Ureter (tissue), 1 donor: ENCODE measurements at regions not wholly inside any gene's neighbourhood (a gene's known extent, or its start where the extent isn't known, plus 50 kb on each side); places are given as distances from the start of the nearest gene placed in this dataset.

ENCODE experiments used
- DNase-seq: peaks from one replicate; pipeline ENCODE4 v3.0.0-alpha.2; 2020; ENCODE audit warnings: low spot score
- donor health status: DM: yes; HTN: yes; CAD: no.

DNA sequence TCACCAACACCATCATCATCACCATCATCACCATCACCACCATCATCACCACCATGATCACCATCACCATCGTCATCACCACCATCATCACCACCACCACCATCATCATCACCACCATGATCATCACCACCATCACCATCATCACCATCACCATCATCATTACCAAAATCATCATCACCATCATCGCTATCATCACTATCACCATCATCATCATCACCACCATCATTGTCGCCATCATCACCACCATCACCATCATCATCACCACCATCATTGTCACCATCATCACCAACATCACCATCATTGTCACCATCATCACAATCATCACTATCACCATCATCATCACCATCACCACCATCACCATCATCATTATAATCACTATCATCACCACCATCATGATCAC is 893.5 kb downstream of the TBC1D22A start:
- DNase-seq: no peak

DNA sequence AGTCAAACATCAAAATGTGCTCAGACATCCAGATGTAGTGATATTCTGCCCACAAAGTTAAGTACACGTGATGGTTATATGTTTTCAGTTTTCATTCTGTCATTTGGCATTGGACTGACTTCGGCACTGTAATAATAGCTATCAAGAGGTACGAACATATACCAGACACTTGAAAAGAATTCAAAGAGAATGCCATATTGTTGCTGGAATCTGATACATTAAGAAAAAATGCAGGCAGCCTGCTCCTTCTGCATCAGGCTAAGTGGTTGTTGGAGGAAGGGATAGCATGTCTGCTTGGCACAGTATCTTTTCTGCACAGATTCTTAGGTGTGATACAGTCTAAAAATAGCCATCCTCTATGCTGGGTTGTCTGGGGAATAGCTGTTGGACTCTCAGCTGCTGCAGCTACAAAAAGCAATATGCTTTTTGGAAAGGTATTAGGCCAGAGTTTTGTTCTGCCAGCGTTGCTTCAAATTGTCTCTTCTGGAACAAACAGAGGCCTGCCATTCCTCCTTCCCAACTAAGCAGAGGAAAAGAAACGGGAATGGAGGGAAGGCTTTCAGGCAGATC is 892.6 kb downstream of the TBC1D22A start:
- no peak for DNase-seq

DNA sequence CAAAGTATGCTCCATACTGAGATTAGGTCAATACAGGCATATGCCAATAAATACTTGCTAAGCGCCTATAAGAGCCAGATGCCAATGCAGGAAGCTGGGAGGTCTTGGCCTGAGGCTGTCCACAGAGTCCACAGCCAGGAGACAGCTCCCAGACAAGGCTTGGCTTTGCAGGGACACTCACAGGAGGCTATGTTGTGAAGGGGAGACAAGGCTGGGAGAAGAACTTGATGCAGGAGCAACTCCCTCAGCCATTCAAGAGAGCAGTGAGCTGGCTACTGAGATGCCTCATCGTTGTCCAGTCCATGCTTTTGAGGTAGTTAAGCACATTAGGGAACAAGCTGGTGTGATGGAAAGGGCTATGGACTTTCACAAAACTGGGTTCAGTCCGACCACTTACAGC is 891.5 kb downstream of the TBC1D22A start:
- no peak for DNase-seq

DNA sequence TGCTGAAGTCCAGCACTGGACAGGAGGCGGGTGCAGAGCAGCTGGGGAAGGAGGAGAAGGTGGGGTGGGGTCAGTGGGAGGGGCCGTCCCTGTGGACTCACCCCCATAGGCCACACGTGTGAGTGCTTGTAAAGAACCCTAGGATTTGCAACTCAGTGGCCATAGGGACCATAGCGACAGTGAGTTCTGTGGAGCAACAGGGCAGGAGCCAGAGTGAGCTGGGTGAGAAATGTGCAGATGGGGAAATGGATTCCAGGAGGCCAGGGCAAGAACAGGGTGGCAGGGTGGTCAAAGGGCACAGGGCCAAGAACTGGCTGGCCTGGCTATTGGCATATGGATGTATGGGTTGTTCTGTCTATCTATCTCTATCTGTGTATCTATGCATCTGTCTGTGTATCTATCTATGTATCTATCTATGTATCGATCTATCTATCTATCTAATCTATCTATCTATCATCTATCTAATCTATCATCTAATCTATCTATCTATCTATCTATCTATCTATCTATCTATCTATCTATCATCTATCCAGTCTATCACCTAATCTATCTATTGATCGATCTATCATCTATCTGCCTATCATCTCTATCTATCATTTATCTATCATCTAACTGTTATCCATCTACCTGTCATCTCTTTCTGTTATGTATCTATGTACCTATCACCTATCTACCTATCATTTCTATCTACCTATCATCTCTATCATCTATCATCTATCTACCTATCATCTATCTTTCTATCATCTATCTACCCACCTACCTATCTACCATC is 889.0 kb downstream of the TBC1D22A start:
- DNase-seq: no peak

DNA sequence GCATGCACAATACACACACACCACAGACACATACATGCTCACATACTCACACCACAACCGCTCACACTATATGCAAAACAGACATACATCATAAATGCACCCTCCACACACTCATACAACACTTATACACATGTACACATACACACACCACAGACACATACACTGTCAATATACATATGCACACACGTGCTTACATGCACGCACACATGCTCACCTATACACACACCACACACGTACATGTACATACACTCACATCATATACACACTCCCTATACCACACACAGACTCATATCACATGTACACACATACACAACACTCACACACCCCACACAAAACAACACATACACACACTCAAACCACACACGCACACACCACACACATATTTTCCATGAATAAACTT is 885.3 kb downstream of the TBC1D22A start:
- no peak for DNase-seq

DNA sequence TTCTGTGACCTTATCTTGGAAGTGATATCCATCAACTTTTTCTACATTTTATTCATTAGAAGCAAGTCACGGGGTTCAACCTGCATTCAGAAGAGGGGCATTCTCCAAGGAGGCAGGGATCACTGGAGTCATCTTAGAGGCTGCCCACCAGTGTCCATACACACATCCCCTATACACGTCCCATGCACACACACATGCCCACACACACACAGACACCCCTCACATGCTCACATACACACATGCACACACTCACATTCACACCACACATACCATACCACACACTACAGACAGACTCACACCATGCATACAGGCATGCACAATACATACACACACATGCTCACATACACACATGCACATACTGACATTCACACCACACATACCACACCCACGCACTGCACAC is 884.7 kb downstream of the TBC1D22A start:
- no peak for DNase-seq

DNA sequence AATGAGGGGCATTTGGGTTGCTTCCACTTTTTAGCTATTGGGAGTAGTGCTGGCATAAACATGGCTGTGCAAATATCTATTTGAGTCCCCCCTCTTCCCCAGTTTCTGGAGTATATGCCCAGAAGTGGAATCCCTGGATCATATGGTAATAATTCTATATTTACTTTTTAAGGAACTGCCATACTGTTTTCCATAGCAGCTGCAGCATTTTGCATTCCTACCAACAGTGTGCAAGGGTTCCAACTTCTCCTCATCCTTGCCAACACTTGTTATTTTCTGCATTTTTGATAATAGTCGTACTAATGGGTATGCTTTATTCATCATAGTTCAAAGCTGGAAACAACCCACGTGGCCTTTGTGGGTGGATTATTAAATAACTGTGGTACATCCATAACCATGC is 883.5 kb downstream of the TBC1D22A start:
- DNase-seq: no peak

DNA sequence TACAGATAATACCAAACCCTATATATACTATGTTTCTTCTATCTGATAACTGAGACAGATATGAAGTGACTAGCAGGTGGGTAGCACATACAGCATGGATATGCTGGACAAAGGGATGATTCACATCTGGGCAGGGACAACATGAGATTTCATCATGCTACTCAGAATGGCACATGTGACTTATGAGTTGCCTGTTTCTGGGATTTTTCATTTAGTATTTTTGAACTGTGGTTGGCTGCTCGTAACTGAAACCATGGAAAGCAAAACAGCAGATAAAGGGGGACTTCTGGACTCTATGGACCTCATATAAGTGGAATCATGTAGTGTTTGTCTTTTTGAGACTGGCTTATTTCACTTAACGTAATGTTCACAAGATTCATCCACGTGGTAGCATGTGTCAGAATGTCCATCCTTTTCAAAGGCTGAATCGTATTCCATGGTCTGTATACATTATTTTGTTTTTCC is 883.0 kb downstream of the TBC1D22A start:
- no peak for DNase-seq

DNA sequence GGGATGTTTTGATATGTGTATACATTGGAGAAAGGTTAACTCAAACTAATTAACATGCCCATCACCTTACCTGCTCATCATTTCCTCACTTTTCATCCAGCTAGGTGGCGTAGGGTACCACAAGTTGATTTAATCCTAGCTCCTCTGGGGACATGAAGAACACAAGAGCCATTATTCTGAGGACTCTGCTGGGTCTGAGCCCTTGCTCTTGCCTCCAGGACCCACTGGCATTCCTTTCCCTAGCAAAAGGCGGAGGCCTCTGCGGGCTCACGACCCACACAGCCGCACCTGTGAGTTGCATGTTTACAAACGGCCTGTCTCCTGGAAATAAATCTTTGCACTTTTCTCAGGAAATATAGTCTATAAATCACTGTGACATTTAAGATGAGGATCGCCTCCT is 871.9 kb downstream of the TBC1D22A start:
- no peak for DNase-seq

DNA sequence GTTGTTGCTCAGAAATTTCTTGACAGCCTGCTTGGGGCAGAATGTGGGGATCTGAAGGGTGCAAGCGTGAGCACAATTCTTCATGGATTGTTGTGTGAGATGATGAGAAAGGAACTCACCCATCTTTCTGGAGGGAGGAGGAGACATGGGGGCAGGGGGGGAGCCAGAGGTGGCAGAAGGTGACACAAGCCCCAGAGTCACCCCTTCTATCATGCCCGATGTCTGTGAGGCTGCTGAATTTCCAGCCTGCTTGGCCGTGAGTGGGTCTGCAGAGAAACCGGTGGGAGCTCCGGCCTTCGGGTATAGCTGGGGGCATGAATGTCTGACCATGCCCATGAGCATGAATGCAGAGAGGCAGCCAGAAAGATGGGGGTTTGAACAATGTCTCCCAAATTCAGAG is 870.7 kb downstream of the TBC1D22A start:
- DNase-seq: no peak

DNA sequence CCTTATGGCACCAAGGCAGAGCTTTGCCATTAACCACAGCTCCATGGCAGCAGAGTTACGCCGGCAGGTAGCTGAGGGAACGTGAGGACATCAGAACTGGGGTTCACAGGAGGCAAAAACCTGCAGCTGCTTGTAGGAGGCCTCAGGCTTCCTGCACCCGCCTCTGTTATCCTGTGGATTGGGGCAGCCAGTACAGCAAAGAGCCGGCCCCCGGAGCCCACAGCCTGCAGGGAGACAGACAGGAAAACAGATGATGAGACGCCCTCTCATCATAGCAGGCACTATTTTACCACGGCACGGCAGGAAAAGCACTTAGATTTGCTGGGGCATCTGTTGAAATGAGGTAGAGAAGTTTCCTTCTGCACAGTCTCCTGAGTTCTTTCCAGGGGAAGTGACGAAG is 870.3 kb downstream of the TBC1D22A start:
- DNase-seq: no peak

DNA sequence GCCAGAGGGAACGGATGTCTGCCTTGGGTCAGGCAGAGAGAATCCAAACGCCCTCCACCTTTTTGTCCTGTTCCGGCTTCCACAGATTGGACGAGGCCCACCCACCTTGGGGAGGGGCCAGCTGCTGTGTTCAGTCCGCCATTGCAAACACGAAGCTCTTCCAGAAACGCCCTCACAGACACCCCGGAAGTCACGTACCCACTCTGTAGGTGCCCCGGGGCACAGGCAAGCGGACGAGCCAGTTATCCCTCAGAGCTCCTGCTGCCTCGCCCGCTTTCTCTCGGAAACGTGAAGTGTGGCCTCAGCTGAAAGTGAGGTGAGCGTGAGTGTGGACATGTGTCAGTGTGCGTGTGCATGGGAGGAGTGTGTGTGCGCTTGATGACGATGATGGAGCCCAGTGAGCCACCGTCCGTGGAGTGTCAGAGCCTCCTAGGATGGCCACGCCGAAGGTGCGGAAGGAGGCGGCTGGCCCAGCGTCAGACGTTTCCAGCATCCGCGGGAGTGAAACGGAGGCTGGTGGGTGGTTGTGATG is 869.2 kb downstream of the TBC1D22A start:
- no peak for DNase-seq

DNA sequence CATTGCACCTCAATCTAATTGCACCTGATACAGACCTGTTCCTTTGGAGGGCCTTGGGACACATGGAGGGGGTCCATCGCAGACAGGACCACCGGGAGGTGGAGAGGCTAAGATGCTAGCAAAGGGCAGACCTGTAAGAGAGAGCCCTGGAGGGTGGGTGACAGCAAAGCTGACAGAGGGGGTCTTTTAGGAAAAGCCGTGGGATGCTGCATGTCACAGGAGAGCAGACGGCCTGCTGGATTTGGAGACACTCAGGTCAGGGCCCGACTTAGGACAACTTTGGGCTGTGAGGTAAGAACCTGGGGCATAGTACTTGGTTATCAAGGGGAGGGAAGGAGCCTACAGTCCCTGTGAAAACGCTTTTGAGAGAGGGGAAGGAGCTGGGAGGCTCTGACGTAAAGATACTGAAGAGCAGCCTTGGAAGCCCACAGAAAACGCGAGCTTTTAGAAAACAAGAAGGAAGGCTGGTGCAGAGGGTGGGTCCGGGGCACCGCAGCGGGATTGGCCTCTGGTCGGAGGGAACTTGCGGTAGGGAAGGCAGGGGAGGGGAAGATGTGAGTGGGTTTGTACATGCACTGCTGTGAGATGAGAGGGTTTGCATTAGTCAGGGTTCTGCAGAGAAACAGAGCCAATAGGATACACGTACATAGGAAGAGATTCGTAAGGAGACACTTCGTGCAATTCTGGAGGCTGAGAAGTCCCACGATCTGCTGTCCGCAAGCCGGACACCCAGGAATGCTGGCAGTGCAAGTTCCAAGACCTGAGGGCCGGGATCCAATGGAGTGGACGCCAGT is 868.5 kb downstream of the TBC1D22A start:
- DNase-seq: no peak

DNA sequence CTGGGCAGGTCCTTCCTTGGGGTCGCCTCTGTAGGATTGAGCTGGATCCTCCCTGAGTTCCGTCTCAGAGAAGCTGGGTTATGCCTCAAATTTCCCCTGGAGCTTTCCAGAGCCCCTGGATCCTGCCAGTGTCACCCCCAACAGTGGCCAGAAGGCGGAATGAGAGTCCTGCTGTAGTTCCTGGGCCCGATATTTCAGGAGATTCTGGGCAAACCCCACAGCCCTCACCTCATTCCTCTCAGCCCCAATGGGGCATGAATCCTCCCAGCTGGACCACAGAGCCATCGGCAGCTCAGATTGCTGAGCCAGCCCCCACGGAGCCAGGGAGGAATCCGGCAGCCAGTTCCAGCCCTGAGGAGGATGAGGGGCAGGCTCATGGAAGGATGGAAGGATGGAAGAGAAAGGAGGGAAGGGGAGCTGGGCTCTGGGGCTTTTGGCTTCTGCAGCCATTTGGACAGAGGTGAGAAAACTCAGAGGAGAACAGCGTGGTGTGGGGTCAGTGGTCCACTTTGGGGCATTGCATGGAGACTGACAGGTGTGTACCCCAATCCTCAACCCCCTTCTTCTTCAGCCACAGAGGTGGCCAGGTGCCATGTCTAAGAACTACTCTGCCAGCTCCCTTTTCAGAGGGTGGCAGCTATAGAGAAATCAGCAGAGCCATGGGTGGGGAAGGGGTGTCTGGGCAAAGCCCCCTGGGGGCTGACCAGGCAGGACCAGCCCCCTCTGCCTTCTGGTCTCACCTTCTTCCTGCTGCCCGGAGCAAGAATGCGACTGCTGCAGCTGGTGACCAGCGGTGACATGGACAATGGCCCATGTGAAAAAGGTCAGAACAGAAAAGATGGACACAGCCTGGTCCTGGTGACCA is 867.6 kb downstream of the TBC1D22A start:
- no peak for DNase-seq

DNA sequence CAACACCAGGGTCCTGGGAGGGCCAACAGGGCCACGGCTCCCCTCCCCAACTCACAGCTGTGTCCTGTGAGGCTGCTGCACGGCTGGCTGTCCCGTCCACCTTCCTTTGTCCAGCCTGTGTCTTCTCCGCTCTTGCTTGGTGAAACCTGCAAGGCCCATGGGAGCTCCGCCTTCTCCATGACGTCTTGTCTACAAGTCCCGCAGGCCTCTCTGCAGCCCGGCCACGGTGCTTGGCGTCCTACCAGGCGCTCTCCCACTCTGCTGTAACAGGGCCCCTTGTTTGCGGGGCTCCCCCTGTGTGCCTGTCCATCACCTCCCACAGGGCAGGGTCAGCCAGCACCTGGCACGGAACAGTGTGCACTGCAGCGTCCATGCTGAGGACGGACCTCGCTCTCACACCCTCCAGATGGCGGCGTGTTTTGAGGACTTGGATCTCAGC is 866.8 kb downstream of the TBC1D22A start:
- no peak for DNase-seq

DNA sequence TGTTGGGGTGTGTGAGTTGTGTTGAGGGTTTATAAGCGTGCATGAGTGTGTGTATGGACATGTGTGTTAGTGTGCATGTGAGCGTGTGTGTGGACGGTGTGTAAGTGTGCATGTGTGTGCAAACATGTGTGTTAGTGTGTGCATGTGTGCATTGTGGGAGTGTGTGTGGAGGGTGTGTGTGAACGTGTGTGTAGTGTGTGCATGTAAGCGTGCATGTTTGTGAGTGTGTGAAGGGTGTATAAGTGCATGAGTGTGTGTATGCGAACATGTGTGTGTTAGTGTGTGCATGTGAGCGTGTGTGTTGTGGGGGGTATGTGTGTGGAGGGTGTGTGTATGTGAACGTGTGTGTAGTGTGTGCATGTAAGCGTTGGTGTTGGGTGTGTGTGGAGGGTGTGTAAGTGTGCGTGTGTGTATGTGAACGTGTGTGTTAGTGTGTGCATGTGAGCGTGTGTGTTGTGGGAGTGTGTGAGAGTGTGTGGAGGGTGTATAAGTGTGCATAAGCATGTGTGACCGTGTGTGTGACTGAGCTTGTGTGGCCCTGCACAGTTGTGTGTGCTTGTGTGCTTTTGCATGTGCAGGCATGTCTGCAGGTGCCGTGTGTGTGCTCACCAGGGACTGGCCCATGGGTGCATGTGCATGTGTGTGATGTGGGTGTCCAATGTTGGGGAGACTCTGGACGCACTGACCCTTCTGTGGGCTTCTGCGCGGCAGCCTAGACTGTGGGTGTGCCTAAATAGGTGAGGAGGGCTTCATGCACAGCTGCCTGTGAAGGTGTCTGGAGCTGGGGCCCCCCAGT is 866.2 kb downstream of the TBC1D22A start:
- DNase-seq: no peak

DNA sequence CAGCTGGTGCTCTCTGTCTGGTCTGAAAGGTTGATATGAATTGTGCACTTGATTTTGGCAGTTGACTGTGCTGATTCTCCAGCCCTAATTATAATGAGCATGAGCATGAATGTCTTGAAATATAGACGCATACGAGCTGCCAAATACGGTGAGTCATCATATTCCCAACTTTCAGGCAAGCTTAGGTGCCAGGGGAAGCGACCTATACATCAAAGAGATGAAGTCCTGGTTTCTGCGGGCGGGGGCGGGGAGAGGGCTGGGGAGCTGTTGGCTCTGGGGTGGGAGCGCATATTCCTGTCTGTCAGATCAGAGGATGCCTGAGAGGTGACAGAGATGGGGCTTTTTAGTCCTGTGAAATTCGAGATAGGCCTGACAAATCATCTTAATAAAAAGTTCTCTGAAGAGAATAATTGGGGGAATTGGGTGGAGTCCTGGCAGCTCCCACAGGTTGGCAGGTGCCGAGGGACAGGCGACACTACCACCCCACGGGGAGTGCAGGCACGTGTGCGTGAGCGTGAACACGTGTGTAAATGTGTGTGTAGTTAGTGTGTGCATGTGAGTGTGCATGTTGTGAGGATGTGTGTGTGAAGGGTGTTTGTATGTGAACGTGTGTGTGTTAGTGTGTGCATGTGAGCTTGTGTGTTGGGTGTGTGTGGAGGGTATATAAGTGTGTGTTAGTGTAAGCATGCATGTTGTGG is 865.3 kb downstream of the TBC1D22A start:
- no peak for DNase-seq

DNA sequence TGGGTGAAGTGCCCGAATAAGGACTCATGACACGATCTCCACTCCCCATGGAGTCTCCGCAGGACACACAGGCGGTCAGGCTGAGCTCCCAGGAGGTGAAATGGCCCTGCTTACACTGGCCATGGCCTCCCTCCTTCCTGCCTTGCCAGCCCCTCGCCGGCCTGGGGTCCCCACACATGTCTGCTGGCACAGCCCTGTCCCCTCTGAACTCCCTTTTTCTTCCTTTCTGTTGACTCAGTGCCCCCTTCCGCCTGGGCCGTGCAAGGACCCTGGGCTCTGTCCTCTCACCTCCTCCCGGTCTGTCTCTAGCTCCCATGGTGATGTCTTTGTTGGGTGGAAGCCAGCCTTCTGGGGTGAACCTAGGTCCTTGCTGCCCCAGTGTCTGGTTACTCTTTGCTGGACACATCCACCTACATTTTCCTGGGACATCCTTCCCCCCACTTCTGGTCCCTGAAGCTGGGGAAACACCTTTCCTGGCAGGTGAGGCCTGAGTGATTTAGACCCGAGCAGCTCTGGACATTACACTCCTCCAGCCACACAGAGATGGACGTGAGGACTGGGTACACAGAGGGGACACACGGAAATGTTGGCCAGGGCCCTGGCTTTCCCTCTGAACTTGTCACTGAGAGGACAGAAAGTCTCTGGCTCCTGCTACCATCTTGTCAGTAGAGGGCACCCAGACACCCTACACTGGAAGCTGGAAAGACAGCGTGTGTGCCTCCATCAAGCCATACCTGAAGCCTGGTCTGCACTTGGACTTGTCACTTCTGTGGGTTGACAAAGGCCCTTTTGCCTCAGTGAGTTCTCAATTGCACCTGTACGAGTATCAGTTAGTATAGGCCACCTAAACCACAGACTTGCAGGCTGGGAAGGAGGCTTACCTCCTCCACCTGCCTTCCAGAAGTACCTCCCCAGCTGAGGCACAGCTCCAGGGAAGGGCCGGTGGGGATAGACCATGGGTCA is 864.3 kb downstream of the TBC1D22A start:
- DNase-seq: no peak
